ENCODE measurements at regions not wholly inside any gene's neighbourhood (a gene's known extent, or its start where the extent isn't known, plus 50 kb on each side); places are given as distances from the start of the nearest gene placed in this dataset.

DNA sequence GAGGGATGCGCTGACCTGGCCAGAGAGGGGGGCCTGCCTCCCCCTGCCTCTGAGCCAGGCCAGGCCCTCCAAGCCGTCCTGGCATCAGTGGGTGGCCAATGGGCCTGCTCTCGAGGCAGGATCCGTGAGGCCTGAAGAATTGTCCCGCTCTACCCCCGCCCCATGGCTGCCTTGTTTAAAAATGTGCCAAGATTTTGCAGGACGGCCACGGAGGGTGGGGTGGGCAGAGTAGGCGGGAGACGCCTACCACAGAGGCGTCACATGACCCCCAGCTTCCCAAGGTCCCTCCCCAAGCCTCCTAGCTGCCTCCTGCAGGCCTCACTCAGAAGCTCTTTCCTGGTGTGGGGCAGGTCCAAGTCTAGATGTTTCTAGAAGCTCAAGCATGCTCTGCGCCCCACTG is 69.5 kb downstream of the ENGASE start:
- DNase-seq = no peak

- DNase-seq = no peak
Measured at GRCh38 chr17:79142375-79142774, 67.8 kb downstream of the ENGASE start.

DNA sequence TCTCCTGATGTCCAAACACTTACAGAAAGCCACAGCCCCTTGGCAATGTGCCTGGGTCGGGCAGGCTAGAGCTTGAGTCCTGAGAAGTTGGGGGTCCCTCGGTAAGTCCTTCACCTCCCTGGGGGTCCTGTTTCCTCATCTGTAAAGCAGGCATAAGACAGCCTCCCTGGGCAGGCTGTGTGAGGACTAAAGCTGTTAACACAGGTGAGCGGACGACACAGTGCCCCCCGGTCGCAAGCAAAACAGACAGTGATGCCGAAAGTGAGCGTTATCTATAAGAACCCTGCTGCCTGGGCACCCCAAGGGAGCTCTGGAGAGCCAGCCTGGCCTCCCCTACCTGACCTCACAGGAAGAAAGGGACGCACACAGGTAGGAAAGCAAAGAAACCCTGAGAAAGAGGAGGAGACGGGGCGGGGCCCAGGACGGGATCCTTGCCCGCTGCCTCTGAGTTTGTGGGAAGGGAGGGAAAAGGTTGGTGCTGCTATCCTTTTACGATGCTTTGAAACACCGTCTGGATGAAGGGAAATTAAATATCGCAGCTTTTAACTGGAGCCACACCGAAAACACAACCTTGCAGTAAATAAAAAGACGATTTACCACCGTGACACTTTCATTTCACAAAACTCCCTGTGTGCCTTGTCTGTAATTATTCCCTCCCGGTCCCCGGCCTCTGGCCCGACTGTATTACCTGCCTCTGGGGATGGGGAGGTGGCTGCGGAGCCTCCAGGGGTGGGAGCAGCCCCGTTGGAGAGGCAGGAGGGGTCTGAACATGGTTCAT is 67.1 kb downstream of the ENGASE start:
- DNase-seq = no peak

GRCh38 chr17:79138826-79139225 is 64.2 kb downstream of the ENGASE start:
- DNase-seq = no peak

GRCh38 chr17:79137789-79138165 is 63.2 kb downstream of the ENGASE start:
- DNase-seq = no peak

DNA sequence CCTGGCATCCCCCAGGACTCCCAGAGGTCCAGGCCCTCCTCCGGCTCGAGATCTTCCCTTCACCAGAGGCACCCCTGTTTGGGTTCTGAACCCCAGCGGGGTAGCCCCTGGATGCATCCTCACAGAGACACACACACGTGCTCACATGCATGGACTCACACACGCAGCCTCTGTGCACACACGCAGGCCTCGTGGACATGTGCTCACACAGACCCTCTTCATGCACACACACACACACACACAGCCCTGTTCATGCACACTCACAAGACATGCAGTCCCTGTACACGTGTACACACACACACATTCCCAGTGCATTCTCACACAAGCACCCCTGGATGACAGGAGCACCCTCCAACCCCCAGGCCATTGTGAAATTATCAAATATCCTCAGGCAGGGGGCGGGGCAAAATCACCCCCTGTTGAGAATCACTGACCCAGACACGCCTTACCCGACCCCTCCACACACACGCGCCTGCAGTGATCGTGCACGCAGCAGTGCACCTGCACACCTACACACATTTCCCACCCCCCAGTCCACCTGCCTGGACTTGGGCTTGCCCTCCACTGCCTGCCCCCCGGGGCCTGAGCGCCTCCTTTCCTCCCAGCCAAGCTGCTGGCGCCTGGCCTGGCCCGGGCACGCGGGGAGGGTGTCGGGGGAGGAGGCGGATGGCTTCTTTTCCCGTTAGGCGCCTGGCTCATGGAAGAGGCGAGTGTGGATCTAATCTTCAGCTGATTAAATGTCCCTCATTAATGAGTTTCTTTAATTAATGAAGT is 62.6 kb downstream of the ENGASE start:
- DNase-seq = no peak

DNA sequence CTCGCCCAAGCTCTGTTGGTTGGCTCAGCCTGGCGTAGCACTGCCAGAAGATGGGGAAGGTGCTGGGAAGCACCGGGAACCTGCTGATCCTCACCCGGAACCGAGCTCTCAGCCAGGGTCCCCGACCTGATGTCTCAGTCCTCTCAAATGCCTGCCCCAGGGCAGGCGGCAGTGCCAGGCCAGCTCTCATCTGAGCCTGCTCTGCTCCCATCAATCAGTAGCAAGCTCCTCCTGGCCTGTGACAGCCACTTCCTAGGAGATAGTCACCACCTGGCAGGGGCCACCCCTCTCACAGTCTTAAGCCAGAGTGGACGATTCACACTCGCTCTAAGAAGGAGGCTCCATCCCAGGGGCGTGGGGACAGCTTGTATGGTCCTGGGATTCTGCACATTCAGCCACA is 62.0 kb downstream of the ENGASE start:
- no peak for DNase-seq
